ENCODE measurements at regions not wholly inside any gene's neighbourhood (a gene's known extent, or its start where the extent isn't known, plus 50 kb on each side); places are given as distances from the start of the nearest gene placed in this dataset.
A peak's percentile ranks its signal among the peaks of the same experiment; 100 is the strongest.

- Histone ChIP-seq H3K27ac (no peak overlapping the region), H3K4me3 (no peak overlapping the region)
- no peak for DNase-seq (ENCODE audit: low spot score)
- TF ChIP-seq CTCF (IDR thresholded peaks at IDR 0.05) = no peak
Measured at GRCh38 chr9:38166501-38166900, 97.5 kb upstream of the SHB start.

- H3K4me3 ChIP-seq = no peak overlapping the region
- no peak for TF ChIP-seq CTCF (IDR thresholded peaks at IDR 0.05)
- no peak overlapping the region for H3K27ac ChIP-seq
- no peak for DNase-seq (ENCODE audit: low spot score)
Measured at GRCh38 chr9:38164659-38165221, 95.7 kb upstream of the SHB start.

DNA sequence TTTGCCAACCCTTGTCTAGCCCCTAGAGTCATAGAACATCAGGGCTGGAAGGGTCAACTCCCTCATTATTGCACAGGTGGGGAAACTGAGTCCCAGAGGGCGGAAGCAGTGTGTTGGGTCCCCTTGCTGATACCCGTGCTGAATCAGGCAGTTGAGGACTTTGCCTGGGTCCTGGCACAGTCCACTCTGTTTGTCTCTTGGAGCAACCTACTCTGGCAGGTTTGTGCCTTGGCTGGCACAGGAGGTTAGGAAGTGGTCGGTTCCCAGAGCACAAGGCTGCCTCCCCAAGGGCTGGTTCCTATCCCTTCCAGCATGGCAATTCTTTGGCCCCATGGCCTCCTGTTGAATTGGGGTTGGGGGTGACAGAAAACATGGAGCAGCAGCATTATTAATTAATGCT lies 94.5 kb upstream of the SHB start:
- no peak for DNase-seq (ENCODE audit: low spot score)
- TF ChIP-seq CTCF (IDR thresholded peaks at IDR 0.05) = no peak
- H3K4me3 ChIP-seq = no peak overlapping the region
- H3K27ac ChIP-seq = no peak overlapping the region

- DNase-seq (ENCODE audit: low spot score) = no peak
- H3K4me3 ChIP-seq = no peak overlapping the region
- no peak for TF ChIP-seq CTCF (IDR thresholded peaks at IDR 0.05)
- no peak overlapping the region for H3K27ac ChIP-seq
Measured at GRCh38 chr9:38162332-38163211, 93.5 kb upstream of the SHB start.

GRCh38 chr9:38160613-38161215 lies 91.7 kb upstream of the SHB start:
- TF ChIP-seq CTCF (IDR thresholded peaks at IDR 0.05) = peak; percentile 71
- Histone ChIP-seq H3K27ac (no peak overlapping the region), H3K4me3 (no peak overlapping the region)
- peak; percentile 70 for DNase-seq (ENCODE audit: low spot score)

DNA sequence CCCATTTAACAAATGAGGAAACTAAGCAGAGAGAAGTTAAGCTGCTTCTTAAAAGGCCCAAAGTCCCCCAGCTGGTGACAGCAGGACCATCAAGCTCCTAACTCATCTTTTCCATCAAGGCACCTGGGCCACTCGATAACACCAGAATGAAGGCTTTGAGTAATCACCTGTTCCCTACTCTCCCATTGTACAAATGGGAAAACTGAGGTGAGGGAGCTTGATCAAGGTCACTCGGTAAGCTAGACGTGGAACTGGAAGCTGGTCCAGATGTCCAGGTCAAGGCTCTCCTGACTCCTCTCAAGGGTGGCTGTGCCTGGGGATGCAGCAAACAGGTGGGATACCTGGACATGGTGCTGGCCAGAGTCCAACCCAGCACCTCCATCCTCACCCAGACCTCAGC lies 90.6 kb upstream of the SHB start:
- DNase-seq (ENCODE audit: low spot score) = no peak
- H3K4me3 ChIP-seq = no peak overlapping the region
- TF ChIP-seq CTCF (IDR thresholded peaks at IDR 0.05) = no peak
- no peak overlapping the region for H3K27ac ChIP-seq

Measured in coronary artery (tissue), 2 donors.